GM23338 (cell line): ENCODE measurements at regions not wholly inside any gene's neighbourhood (a gene's known extent, or its start where the extent isn't known, plus 50 kb on each side); places are given as distances from the start of the nearest gene placed in this dataset.

Experiments
- ATAC-seq: fragments of 200-7000 bp; cut with Tn5 transposase; 3 replicates; pipeline ENCODE4 v1.9.1; 2020
- DNase-seq: peaks from one replicate; pipeline ENCODE4 v3.0.0-alpha.2; 2015; ENCODE audit warnings: low spot score
- H2AFZ ChIP-seq: fragments of 200-600 bp; sonication (generic); 2 replicates; pipeline ENCODE4 v1.8.0; 2016; ENCODE audit warnings: antibody characterized with exemption, mild to moderate bottlenecking, moderate library complexity
- H3F3A ChIP-seq: fragments of 200-600 bp; sonication (generic); replicated peaks from 2 replicates; pipeline ENCODE4 v1.8.0; 2017; ENCODE audit warnings: antibody characterized with exemption, mixed run types, low read depth
- H3K27ac ChIP-seq: fragments of 200-600 bp; sonication (generic); 2 replicates; pipeline ENCODE4 v1.6.1; 2016; ENCODE audit warnings: low read depth
- H3K27me3 ChIP-seq: fragments of 200-600 bp; sonication (generic); 2 replicates; pipeline ENCODE4 v1.8.0; 2016; ENCODE audit warnings: mild to moderate bottlenecking, mixed run types, moderate library complexity; ENCODE audit not compliant: insufficient read depth
- H3K36me3 ChIP-seq: fragments of 200-600 bp; sonication (generic); 2 replicates; pipeline ENCODE4 v1.8.0; 2016; ENCODE audit warnings: mild to moderate bottlenecking; ENCODE audit not compliant: insufficient read depth
- H3K4me1 ChIP-seq: fragments of 200-600 bp; sonication (generic); 2 replicates; pipeline ENCODE4 v1.8.0; 2016; ENCODE audit warnings: mild to moderate bottlenecking, moderate library complexity; ENCODE audit not compliant: insufficient read depth
- H3K4me2 ChIP-seq: fragments of 200-600 bp; sonication (generic); 2 replicates; pipeline ENCODE4 v1.7.1; 2017; ENCODE audit warnings: mixed run types
- H3K4me3 ChIP-seq: fragments of 200-600 bp; sonication (generic); 2 replicates; pipeline ENCODE4 v1.6.1; 2016; ENCODE audit warnings: mixed run types
- H3K79me2 ChIP-seq: fragments of 200-600 bp; sonication (generic); replicated peaks from 2 replicates; pipeline ENCODE4 v1.8.0; 2017; ENCODE audit warnings: mild to moderate bottlenecking; ENCODE audit not compliant: insufficient read depth
- H3K9me2 ChIP-seq: fragments of 200-600 bp; sonication (generic); 2 replicates; pipeline ENCODE4 v1.8.0; 2017; ENCODE audit not compliant: insufficient read depth
- H4K20me1 ChIP-seq: fragments of 200-600 bp; sonication (generic); replicated peaks from 2 replicates; pipeline ENCODE4 v1.8.0; 2017; ENCODE audit warnings: mild to moderate bottlenecking; ENCODE audit not compliant: insufficient read depth
- H3K27ac Mint-ChIP-seq: 2 replicates; pipeline ENCODE4 v1.8.0; 2020; ENCODE audit warnings: inconsistent platforms, mild to moderate bottlenecking, moderate library complexity, mixed read lengths
- H3K27me3 Mint-ChIP-seq: 3 replicates; pipeline ENCODE4 v1.8.0; 2022; ENCODE audit warnings: low read depth, mild to moderate bottlenecking, moderate library complexity, mixed read lengths, inconsistent platforms; ENCODE audit not compliant: insufficient read depth, poor library complexity
- H3K36me3 Mint-ChIP-seq: 3 replicates; pipeline ENCODE4 v1.8.0; 2021; ENCODE audit warnings: low read depth, mild to moderate bottlenecking, inconsistent platforms, moderate library complexity, mixed read lengths
- H3K4me1 Mint-ChIP-seq: 3 replicates; pipeline ENCODE4 v1.8.0; 2020; ENCODE audit warnings: mild to moderate bottlenecking, inconsistent platforms, mixed read lengths
- H3K4me3 Mint-ChIP-seq: 3 replicates; pipeline ENCODE4 v1.8.0; 2021; ENCODE audit warnings: moderate library complexity, mild to moderate bottlenecking, inconsistent platforms, mixed read lengths
- H3K9me3 Mint-ChIP-seq: 3 replicates; pipeline ENCODE4 v1.8.0; 2020; ENCODE audit warnings: moderate library complexity, mild to moderate bottlenecking, inconsistent platforms, mixed read lengths
- CREB1 ChIP-seq: fragments of 250-450 bp; sonication (Bioruptor Pico); IDR thresholded peaks from 2 replicates; pipeline ENCODE4 v1.5.0; 2020; ENCODE audit warnings: low read depth, mild to moderate bottlenecking, moderate library complexity
- EZH2 ChIP-seq: fragments of 200-600 bp; sonication (generic); IDR thresholded peaks from one replicate; pipeline ENCODE4 v1.8.0; 2017; ENCODE audit warnings: antibody characterized with exemption, mild to moderate bottlenecking, low read depth; ENCODE audit not compliant: unreplicated experiment
- EZH2phosphoT487 ChIP-seq: fragments of 200-600 bp; sonication (generic); IDR thresholded peaks from one replicate; pipeline ENCODE4 v1.8.1; 2018; ENCODE audit warnings: antibody characterized with exemption; ENCODE audit not compliant: unreplicated experiment
- JUNB ChIP-seq: IDR thresholded peaks from one replicate; pipeline ENCODE4 v1.6.1; 2016; ENCODE audit warnings: antibody characterized with exemption; ENCODE audit not compliant: unreplicated experiment
- NANOG ChIP-seq: IDR thresholded peaks from 2 replicates; pipeline ENCODE4 v1.6.1; 2016; ENCODE audit warnings: antibody characterized with exemption, borderline replicate concordance
- POLR2AphosphoS5 ChIP-seq: IDR thresholded peaks from 2 replicates; pipeline ENCODE4 v1.6.1; 2016; ENCODE audit warnings: antibody characterized with exemption, low read depth
- STAT1 ChIP-seq: IDR thresholded peaks from one replicate; pipeline ENCODE4 v1.6.1; 2016; ENCODE audit warnings: antibody characterized with exemption; ENCODE audit not compliant: unreplicated experiment
- ZNF114 ChIP-seq: fragments of 250-450 bp; sonication (Bioruptor Pico); IDR thresholded peaks from 2 replicates; pipeline ENCODE4 v1.5.0; 2020; ENCODE audit warnings: mild to moderate bottlenecking, moderate library complexity
- ZNF331 ChIP-seq: fragments of 250-450 bp; sonication (Bioruptor Pico); IDR thresholded peaks from 2 replicates; pipeline ENCODE4 v1.5.0; 2020; ENCODE audit warnings: low read depth, mild to moderate bottlenecking, moderate library complexity
- TF ChIP-seq, protein P1 (sequence below), 2 experiments: fragments of 200-600 bp in 1 of 2; sonication (generic) in 1 of 2; conservative IDR thresholded peaks; 2 replicates each; pipeline versions ENCODE4 v1.5.1 to v1.6.1; 2016 to 2017; ENCODE audit warnings: antibody characterized with exemption in 2 of 2, low read depth in 2 of 2, mild to moderate bottlenecking in 2 of 2, moderate library complexity in 1 of 2
- TF ChIP-seq, protein P2 (sequence below): fragments of 250-450 bp; sonication (Bioruptor Pico); IDR thresholded peaks from 2 replicates; pipeline ENCODE4 v1.5.0; 2020; ENCODE audit warnings: mild to moderate bottlenecking, moderate library complexity
- TF ChIP-seq, protein P3 (sequence below): IDR thresholded peaks from 2 replicates; pipeline ENCODE4 v1.6.1; 2016; ENCODE audit warnings: antibody characterized with exemption
- TF ChIP-seq, protein P4 (sequence below): IDR thresholded peaks from one replicate; pipeline ENCODE4 v1.6.1; 2018; ENCODE audit warnings: antibody characterized with exemption; ENCODE audit not compliant: unreplicated experiment

DNA sequence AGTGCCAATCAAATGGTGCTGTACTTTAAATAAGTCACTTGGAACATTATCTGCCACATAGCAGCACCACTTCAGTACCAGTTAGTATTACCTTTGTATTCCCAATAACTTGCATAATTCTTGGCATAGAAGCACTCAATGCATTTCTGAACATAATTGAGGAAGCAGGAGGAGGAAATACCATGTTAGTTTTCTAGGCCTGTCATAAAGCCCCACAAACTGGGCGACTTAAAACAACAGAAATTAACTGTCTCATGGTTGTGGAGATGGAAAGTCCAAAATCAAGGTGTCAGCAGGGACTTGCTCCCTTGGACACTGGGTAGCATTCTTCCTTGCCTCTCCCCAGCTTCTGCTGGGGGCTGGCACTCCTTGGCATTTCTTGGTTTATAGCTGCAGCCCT is 296.2 kb downstream of the HS3ST1 start:
- no peak overlapping the region for H3K27ac ChIP-seq
- H3K4me3 ChIP-seq: no peak overlapping the region
- H3K79me2 ChIP-seq: no peaks in the 10 kb centered on the region
- TF ChIP-seq NANOG: no peak
- TF ChIP-seq CREB1 (CRISPR knock-in tag): no peak
- TF ChIP-seq, protein P1, sequence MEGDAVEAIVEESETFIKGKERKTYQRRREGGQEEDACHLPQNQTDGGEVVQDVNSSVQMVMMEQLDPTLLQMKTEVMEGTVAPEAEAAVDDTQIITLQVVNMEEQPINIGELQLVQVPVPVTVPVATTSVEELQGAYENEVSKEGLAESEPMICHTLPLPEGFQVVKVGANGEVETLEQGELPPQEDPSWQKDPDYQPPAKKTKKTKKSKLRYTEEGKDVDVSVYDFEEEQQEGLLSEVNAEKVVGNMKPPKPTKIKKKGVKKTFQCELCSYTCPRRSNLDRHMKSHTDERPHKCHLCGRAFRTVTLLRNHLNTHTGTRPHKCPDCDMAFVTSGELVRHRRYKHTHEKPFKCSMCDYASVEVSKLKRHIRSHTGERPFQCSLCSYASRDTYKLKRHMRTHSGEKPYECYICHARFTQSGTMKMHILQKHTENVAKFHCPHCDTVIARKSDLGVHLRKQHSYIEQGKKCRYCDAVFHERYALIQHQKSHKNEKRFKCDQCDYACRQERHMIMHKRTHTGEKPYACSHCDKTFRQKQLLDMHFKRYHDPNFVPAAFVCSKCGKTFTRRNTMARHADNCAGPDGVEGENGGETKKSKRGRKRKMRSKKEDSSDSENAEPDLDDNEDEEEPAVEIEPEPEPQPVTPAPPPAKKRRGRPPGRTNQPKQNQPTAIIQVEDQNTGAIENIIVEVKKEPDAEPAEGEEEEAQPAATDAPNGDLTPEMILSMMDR (conservative IDR thresholded peaks at IDR 0.05; ENCODE audit: low read depth in 2 of 2): no peak
- TF ChIP-seq, protein P2, sequence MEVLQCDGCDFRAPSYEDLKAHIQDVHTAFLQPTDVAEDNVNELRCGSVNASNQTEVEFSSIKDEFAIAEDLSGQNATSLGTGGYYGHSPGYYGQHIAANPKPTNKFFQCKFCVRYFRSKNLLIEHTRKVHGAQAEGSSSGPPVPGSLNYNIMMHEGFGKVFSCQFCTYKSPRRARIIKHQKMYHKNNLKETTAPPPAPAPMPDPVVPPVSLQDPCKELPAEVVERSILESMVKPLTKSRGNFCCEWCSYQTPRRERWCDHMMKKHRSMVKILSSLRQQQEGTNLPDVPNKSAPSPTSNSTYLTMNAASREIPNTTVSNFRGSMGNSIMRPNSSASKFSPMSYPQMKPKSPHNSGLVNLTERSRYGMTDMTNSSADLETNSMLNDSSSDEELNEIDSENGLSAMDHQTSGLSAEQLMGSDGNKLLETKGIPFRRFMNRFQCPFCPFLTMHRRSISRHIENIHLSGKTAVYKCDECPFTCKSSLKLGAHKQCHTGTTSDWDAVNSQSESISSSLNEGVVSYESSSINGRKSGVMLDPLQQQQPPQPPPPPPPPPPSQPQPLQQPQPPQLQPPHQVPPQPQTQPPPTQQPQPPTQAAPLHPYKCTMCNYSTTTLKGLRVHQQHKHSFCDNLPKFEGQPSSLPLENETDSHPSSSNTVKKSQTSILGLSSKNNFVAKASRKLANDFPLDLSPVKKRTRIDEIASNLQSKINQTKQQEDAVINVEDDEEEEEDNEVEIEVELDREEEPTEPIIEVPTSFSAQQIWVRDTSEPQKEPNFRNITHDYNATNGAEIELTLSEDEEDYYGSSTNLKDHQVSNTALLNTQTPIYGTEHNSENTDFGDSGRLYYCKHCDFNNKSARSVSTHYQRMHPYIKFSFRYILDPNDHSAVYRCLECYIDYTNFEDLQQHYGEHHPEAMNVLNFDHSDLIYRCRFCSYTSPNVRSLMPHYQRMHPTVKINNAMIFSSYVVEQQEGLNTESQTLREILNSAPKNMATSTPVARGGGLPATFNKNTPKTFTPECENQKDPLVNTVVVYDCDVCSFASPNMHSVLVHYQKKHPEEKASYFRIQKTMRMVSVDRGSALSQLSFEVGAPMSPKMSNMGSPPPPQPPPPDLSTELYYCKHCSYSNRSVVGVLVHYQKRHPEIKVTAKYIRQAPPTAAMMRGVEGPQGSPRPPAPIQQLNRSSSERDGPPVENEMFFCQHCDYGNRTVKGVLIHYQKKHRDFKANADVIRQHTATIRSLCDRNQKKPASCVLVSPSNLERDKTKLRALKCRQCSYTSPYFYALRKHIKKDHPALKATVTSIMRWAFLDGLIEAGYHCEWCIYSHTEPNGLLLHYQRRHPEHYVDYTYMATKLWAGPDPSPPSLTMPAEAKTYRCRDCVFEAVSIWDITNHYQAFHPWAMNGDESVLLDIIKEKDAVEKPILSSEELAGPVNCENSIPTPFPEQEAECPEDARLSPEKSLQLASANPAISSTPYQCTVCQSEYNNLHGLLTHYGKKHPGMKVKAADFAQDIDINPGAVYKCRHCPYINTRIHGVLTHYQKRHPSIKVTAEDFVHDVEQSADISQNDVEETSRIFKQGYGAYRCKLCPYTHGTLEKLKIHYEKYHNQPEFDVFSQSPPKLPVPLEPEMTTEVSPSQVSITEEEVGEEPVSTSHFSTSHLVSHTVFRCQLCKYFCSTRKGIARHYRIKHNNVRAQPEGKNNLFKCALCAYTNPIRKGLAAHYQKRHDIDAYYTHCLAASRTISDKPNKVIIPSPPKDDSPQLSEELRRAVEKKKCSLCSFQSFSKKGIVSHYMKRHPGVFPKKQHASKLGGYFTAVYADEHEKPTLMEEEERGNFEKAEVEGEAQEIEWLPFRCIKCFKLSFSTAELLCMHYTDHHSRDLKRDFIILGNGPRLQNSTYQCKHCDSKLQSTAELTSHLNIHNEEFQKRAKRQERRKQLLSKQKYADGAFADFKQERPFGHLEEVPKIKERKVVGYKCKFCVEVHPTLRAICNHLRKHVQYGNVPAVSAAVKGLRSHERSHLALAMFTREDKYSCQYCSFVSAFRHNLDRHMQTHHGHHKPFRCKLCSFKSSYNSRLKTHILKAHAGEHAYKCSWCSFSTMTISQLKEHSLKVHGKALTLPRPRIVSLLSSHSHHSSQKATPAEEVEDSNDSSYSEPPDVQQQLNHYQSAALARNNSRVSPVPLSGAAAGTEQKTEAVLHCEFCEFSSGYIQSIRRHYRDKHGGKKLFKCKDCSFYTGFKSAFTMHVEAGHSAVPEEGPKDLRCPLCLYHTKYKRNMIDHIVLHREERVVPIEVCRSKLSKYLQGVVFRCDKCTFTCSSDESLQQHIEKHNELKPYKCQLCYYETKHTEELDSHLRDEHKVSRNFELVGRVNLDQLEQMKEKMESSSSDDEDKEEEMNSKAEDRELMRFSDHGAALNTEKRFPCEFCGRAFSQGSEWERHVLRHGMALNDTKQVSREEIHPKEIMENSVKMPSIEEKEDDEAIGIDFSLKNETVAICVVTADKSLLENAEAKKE: no peak
- TF ChIP-seq, protein P3, sequence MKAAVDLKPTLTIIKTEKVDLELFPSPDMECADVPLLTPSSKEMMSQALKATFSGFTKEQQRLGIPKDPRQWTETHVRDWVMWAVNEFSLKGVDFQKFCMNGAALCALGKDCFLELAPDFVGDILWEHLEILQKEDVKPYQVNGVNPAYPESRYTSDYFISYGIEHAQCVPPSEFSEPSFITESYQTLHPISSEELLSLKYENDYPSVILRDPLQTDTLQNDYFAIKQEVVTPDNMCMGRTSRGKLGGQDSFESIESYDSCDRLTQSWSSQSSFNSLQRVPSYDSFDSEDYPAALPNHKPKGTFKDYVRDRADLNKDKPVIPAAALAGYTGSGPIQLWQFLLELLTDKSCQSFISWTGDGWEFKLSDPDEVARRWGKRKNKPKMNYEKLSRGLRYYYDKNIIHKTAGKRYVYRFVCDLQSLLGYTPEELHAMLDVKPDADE: no peak
- no peak for TF ChIP-seq ZNF331 (CRISPR knock-in tag)
- no peak for TF ChIP-seq POLR2AphosphoS5
- TF ChIP-seq JUNB: no peak
- TF ChIP-seq ZNF114 (CRISPR knock-in tag): no peak
- TF ChIP-seq, protein P4, sequence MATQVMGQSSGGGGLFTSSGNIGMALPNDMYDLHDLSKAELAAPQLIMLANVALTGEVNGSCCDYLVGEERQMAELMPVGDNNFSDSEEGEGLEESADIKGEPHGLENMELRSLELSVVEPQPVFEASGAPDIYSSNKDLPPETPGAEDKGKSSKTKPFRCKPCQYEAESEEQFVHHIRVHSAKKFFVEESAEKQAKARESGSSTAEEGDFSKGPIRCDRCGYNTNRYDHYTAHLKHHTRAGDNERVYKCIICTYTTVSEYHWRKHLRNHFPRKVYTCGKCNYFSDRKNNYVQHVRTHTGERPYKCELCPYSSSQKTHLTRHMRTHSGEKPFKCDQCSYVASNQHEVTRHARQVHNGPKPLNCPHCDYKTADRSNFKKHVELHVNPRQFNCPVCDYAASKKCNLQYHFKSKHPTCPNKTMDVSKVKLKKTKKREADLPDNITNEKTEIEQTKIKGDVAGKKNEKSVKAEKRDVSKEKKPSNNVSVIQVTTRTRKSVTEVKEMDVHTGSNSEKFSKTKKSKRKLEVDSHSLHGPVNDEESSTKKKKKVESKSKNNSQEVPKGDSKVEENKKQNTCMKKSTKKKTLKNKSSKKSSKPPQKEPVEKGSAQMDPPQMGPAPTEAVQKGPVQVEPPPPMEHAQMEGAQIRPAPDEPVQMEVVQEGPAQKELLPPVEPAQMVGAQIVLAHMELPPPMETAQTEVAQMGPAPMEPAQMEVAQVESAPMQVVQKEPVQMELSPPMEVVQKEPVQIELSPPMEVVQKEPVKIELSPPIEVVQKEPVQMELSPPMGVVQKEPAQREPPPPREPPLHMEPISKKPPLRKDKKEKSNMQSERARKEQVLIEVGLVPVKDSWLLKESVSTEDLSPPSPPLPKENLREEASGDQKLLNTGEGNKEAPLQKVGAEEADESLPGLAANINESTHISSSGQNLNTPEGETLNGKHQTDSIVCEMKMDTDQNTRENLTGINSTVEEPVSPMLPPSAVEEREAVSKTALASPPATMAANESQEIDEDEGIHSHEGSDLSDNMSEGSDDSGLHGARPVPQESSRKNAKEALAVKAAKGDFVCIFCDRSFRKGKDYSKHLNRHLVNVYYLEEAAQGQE: no peak
- TF ChIP-seq EZH2: no peak
- TF ChIP-seq EZH2phosphoT487: no peak
- TF ChIP-seq STAT1: no peak
- no peak overlapping the region for H3K27ac Mint-ChIP-seq
- H2AFZ ChIP-seq: no peak overlapping the region
- DNase-seq (no peak), ATAC-seq (no peak)
- H4K20me1 ChIP-seq: no peaks in the 10 kb centered on the region
- no peaks in the 10 kb centered on the region for H3K27me3 ChIP-seq
- H3K4me2 ChIP-seq: no peak overlapping the region
- H3F3A ChIP-seq: no peaks in the 10 kb centered on the region
- H3K4me1 ChIP-seq: no peaks in the 10 kb centered on the region
- no peaks in the 10 kb centered on the region for H3K36me3 ChIP-seq
- H3K9me2 ChIP-seq: no peaks in the 10 kb centered on the region
- no peaks in the 10 kb centered on the region; the same call in 2 of the 3 replicates for H3K9me3 Mint-ChIP-seq
- H3K4me1 Mint-ChIP-seq: no peaks in the 10 kb centered on the region; the same call in 2 of the 3 replicates
- H3K4me3 Mint-ChIP-seq: no peak overlapping the region
- H3K36me3 Mint-ChIP-seq: no peaks in the 10 kb centered on the region
- peaks cover 3% of the 10 kb centered on the region for H3K27me3 Mint-ChIP-seq
